Jurkat, Clone E6-1 (cell line): ENCODE measurements at regions not wholly inside any gene's neighbourhood (a gene's known extent, or its start where the extent isn't known, plus 50 kb on each side); places are given as distances from the start of the nearest gene placed in this dataset.

Experiments
- DNase-seq: peaks from one replicate; pipeline ENCODE4 v3.0.0-alpha.2; 2011; ENCODE audit warnings: low read depth, low spot score
- H3K4me3 ChIP-seq: 2 replicates; pipeline ENCODE4 v1.5.1; 2011; ENCODE audit warnings: mild to moderate bottlenecking, low read length, control low read depth, moderate library complexity

- H3K4me3 ChIP-seq: no peak overlapping the region
- no peak for DNase-seq
Measured at GRCh38 chr14:22332686-22333421, 256.2 kb downstream of the DAD1 start.

- DNase-seq: no peak
- H3K4me3 ChIP-seq: no peak overlapping the region
Measured at GRCh38 chr14:22329371-22329770, 259.7 kb downstream of the DAD1 start.

- H3K4me3 ChIP-seq: no peak overlapping the region
- no peak for DNase-seq
Measured at GRCh38 chr14:22325676-22326400, 263.2 kb downstream of the DAD1 start.

GRCh38 chr14:22320362-22320750 lies 268.7 kb downstream of the DAD1 start:
- no peak overlapping the region for H3K4me3 ChIP-seq
- DNase-seq: no peak

- DNase-seq: no peak
- no peak overlapping the region for H3K4me3 ChIP-seq
Measured at GRCh38 chr14:22319526-22320361, 269.3 kb downstream of the DAD1 start.

- H3K4me3 ChIP-seq: no peak overlapping the region
- DNase-seq: no peak
Measured at GRCh38 chr14:22318951-22319350, 270.1 kb downstream of the DAD1 start.

- H3K4me3 ChIP-seq: no peak overlapping the region
- DNase-seq: no peak
Measured at GRCh38 chr14:22316473-22316872, 272.6 kb downstream of the DAD1 start.

- DNase-seq: no peak
- no peak overlapping the region for H3K4me3 ChIP-seq
Measured at GRCh38 chr14:22315336-22315735, 273.7 kb downstream of the DAD1 start.

- H3K4me3 ChIP-seq: no peak overlapping the region
- no peak for DNase-seq
Measured at GRCh38 chr14:22314183-22314820, 274.7 kb downstream of the DAD1 start.

GRCh38 chr14:22313172-22313801 lies 275.7 kb downstream of the DAD1 start:
- no peak for DNase-seq
- H3K4me3 ChIP-seq: no peak overlapping the region

- no peak for DNase-seq
Measured at GRCh38 chr14:22311636-22312035, 277.4 kb downstream of the DAD1 start.

GRCh38 chr14:22305607-22306006 lies 283.4 kb downstream of the DAD1 start:
- no peak overlapping the region for H3K4me3 ChIP-seq
- DNase-seq: no peak

More at GRCh38 chr14:22311636-22312035, 277.4 kb downstream of the DAD1 start:
- no peak overlapping the region for H3K4me3 ChIP-seq

GRCh38 chr14:22304326-22304725 lies 284.7 kb downstream of the DAD1 start:
- no peak overlapping the region for H3K4me3 ChIP-seq
- DNase-seq: no peak

- no peak overlapping the region for H3K4me3 ChIP-seq
- no peak for DNase-seq
Measured at GRCh38 chr14:22303589-22304195, 285.3 kb downstream of the DAD1 start.

- H3K4me3 ChIP-seq: no peak overlapping the region
- DNase-seq: no peak
Measured at GRCh38 chr14:22300646-22301045, 288.4 kb downstream of the DAD1 start.

- H3K4me3 ChIP-seq: no peak overlapping the region
- DNase-seq: no peak
Measured at GRCh38 chr14:22297376-22297775, 291.6 kb downstream of the DAD1 start.

GRCh38 chr14:22296722-22297121 lies 292.3 kb downstream of the DAD1 start:
- no peak for DNase-seq
- H3K4me3 ChIP-seq: no peak overlapping the region

GRCh38 chr14:22296088-22296487 lies 292.9 kb downstream of the DAD1 start:
- no peak for DNase-seq

GRCh38 chr14:22291406-22291805 lies 297.6 kb downstream of the DAD1 start:
- H3K4me3 ChIP-seq: no peak overlapping the region
- no peak for DNase-seq

More at GRCh38 chr14:22296088-22296487, 292.9 kb downstream of the DAD1 start:
- no peak overlapping the region for H3K4me3 ChIP-seq
